RWPE1 (cell line): ENCODE measurements at regions not wholly inside any gene's neighbourhood (a gene's known extent, or its start where the extent isn't known, plus 50 kb on each side); places are given as distances from the start of the nearest gene placed in this dataset.
A peak's percentile ranks its signal among the peaks of the same experiment; 100 is the strongest.

Experiments
- CTCF ChIA-PET: fragments of 350-600 bp; sonication (Branson Sonifier 250); formaldehyde crosslinking; extraction: SDS; loops from one replicate; lab custom pipeline; 2021; lab: Yijun Ruan, JAX
- POLR2A ChIA-PET: fragments of 400-600 bp; formaldehyde crosslinking; extraction: SDS; loops from one replicate; lab custom pipeline; 2020; ENCODE audit warnings: antibody characterized with exemption; ENCODE audit not compliant: low non-redundant PET; lab: Yijun Ruan, JAX
- DNase-seq: peaks from one replicate; pipeline ENCODE4 v3.0.0; 2012; ENCODE audit warnings: low spot score
- H3K27ac ChIP-seq: fragments of 450-650 bp; 2 replicates; pipeline ENCODE4 v1.5.1; 2017
- CTCF ChIP-seq: fragments of 450-650 bp; conservative IDR thresholded peaks from 2 replicates; pipeline ENCODE4 v1.5.1; 2017; ENCODE audit warnings: low read depth, mild to moderate bottlenecking

DNA sequence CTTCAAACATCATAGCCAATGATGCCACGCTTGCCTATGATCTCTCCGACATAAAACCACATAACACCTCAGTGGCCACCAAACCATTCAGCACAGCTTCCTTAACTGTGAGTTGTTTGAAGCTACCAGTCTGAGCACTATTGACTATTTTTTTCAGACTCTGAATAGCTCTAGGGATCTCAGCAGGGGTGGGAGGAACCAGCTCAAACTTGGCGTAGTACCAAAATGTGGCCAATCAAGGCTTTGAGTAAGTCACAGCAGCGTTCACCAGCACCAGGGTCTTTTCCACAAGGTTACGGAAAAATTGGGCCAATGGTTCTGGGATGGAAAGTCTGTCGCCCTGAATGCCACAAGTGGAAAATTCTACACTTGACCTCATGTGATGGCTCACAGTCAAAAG, 70.6 kb downstream of the SMPDL3A start:
- CTCF ChIA-PET = no interaction called here
- DNase-seq = no peak

GRCh38 chr6:122861594-122861993, 72.5 kb downstream of the SMPDL3A start:
- POLR2A ChIA-PET = interaction anchor here (0.6 to 0.7 kb wide), 2 partner anchors 330 to 676 kb away, joined by 3 to 4 read pairs; no protein-coding TSS in a partner anchor
- CTCF ChIA-PET = no interaction called here
- no peak for TF ChIP-seq CTCF
- no peak overlapping the region for H3K27ac ChIP-seq
- no peak for DNase-seq

More for the DNA sequence above, 70.6 kb downstream of the SMPDL3A start:
- H3K27ac ChIP-seq = no peak overlapping the region
- POLR2A ChIA-PET = no interaction called here
- no peak for TF ChIP-seq CTCF

DNA sequence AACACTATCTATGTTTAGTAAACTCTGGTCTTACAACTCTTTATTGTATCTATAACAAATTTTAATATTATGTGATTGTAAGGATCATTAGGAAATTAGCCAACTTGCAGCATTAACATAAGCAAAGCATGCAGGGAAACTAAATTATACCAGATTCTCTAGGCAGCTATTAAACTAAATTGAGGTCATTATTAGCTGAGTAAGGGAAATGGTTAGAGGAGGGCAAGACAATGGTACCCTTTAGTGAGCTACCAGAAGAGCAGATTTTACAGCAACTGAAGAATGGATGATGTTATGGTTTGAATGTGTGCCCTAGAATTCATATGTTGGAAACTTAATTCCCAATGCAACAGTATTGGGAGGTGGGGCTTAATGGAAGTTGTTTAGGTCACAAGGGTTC, 79.1 kb downstream of the SMPDL3A start:
- POLR2A ChIA-PET = no interaction called here
- CTCF ChIA-PET = no interaction called here

GRCh38 chr6:122869437-122870024, 80.5 kb downstream of the SMPDL3A start:
- no peak overlapping the region for H3K27ac ChIP-seq
- TF ChIP-seq CTCF = peak; percentile 53
- POLR2A ChIA-PET = no interaction called here
- CTCF ChIA-PET = interaction anchor here (0.6 to 1.5 kb wide), 18 partner anchors 12 to 524 kb away, joined by 3 to 17 read pairs (median 3); no protein-coding TSS in a partner anchor
- peak; percentile 54 for DNase-seq

More for the DNA sequence above, 79.1 kb downstream of the SMPDL3A start:
- DNase-seq = no peak
- no peak for TF ChIP-seq CTCF
- no peak overlapping the region for H3K27ac ChIP-seq

GRCh38 chr6:122871079-122871478, 82.0 kb downstream of the SMPDL3A start:
- TF ChIP-seq CTCF = no peak
- DNase-seq = no peak
- POLR2A ChIA-PET = no interaction called here
- no peak overlapping the region for H3K27ac ChIP-seq
- CTCF ChIA-PET = no interaction called here

- ChIA-PET POLR2A (no interaction called here), CTCF (no interaction called here)
- no peak overlapping the region for H3K27ac ChIP-seq
- no peak for TF ChIP-seq CTCF
- DNase-seq = no peak
These were observed 83.3 kb downstream of the SMPDL3A start for GRCh38 chr6:122872311-122872710.
